HL-60 (cell line): ENCODE measurements at regions not wholly inside any gene's neighbourhood (a gene's known extent, or its start where the extent isn't known, plus 50 kb on each side); places are given as distances from the start of the nearest gene placed in this dataset.

ENCODE experiments used
- DNase-seq, 2 experiments: peaks; one replicate each; pipeline ENCODE4 v3.0.0-alpha.2; 2010 to 2020; ENCODE audit warnings: low read depth in 1 of 2, low spot score in 1 of 2
- H3K27ac ChIP-seq: fragments of 250-450 bp; sonication (Bioruptor Pico); replicated peaks from 2 replicates; pipeline ENCODE4 v1.5.1; 2020; ENCODE audit warnings: mild to moderate bottlenecking, moderate library complexity
- H3K27me3 ChIP-seq: fragments of 250-450 bp; sonication (Bioruptor Pico); 2 replicates; pipeline ENCODE4 v1.5.1; 2021; ENCODE audit warnings: mild to moderate bottlenecking, moderate library complexity; ENCODE audit not compliant: insufficient read depth, poor library complexity, severe bottlenecking
- H3K4me3 ChIP-seq: replicated peaks from 2 replicates; pipeline ENCODE4 v1.5.1; 2011; ENCODE audit warnings: mild to moderate bottlenecking, control low read depth, low read length; ENCODE audit not compliant: insufficient read depth
- GABPA ChIP-seq: IDR thresholded peaks from 2 replicates; pipeline ENCODE4 v1.6.1; 2012; ENCODE audit warnings: low read depth
- POLR2AphosphoS5 ChIP-seq: IDR thresholded peaks from 2 replicates; pipeline ENCODE4 v1.6.1; 2012; ENCODE audit warnings: low read depth
- SPI1 ChIP-seq: IDR thresholded peaks from 2 replicates; pipeline ENCODE4 v1.6.1; 2012; ENCODE audit warnings: low read depth, mild to moderate bottlenecking, borderline replicate concordance
- TF ChIP-seq, protein P1 (sequence below): IDR thresholded peaks from one replicate; pipeline ENCODE4 v1.5.1; 2011; ENCODE audit warnings: low read length, control low read depth, inconsistent platforms; ENCODE audit not compliant: insufficient read depth
- TF ChIP-seq, protein P2 (sequence below): IDR thresholded peaks from 2 replicates; pipeline ENCODE4 v1.6.1; 2012; ENCODE audit warnings: low read depth; ENCODE audit not compliant: insufficient replicate concordance

DNA sequence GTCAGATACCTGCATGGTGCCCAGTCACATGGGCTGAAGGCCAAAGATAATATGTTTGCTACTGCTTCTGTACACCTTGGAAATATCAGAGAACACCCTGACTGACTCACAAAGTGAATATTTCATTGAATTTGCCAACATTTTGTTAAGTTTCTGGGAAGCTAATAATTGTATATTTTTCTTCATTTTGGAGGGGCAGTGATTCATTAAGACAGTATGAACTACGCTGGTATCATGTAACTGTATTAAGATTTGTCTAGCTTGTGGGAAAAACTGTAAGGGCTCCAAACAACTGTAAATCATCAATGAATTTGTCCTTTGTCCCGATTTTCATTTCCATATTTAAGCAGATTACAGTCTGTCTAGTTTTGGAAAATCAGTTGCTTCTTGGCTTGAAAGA, 102.3 kb upstream of the CCN2 start:
- TF ChIP-seq SPI1, result no peak
- TF ChIP-seq POLR2AphosphoS5, result no peak
- TF ChIP-seq, protein P1, sequence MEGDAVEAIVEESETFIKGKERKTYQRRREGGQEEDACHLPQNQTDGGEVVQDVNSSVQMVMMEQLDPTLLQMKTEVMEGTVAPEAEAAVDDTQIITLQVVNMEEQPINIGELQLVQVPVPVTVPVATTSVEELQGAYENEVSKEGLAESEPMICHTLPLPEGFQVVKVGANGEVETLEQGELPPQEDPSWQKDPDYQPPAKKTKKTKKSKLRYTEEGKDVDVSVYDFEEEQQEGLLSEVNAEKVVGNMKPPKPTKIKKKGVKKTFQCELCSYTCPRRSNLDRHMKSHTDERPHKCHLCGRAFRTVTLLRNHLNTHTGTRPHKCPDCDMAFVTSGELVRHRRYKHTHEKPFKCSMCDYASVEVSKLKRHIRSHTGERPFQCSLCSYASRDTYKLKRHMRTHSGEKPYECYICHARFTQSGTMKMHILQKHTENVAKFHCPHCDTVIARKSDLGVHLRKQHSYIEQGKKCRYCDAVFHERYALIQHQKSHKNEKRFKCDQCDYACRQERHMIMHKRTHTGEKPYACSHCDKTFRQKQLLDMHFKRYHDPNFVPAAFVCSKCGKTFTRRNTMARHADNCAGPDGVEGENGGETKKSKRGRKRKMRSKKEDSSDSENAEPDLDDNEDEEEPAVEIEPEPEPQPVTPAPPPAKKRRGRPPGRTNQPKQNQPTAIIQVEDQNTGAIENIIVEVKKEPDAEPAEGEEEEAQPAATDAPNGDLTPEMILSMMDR, result no peak
- TF ChIP-seq, protein P2, sequence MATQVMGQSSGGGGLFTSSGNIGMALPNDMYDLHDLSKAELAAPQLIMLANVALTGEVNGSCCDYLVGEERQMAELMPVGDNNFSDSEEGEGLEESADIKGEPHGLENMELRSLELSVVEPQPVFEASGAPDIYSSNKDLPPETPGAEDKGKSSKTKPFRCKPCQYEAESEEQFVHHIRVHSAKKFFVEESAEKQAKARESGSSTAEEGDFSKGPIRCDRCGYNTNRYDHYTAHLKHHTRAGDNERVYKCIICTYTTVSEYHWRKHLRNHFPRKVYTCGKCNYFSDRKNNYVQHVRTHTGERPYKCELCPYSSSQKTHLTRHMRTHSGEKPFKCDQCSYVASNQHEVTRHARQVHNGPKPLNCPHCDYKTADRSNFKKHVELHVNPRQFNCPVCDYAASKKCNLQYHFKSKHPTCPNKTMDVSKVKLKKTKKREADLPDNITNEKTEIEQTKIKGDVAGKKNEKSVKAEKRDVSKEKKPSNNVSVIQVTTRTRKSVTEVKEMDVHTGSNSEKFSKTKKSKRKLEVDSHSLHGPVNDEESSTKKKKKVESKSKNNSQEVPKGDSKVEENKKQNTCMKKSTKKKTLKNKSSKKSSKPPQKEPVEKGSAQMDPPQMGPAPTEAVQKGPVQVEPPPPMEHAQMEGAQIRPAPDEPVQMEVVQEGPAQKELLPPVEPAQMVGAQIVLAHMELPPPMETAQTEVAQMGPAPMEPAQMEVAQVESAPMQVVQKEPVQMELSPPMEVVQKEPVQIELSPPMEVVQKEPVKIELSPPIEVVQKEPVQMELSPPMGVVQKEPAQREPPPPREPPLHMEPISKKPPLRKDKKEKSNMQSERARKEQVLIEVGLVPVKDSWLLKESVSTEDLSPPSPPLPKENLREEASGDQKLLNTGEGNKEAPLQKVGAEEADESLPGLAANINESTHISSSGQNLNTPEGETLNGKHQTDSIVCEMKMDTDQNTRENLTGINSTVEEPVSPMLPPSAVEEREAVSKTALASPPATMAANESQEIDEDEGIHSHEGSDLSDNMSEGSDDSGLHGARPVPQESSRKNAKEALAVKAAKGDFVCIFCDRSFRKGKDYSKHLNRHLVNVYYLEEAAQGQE, result no peak
- TF ChIP-seq GABPA, result no peak
- DNase-seq, result no peak
- H3K27me3 ChIP-seq, result no peaks in the 10 kb centered on the region
- no peak overlapping the region for H3K27ac ChIP-seq
- no peak overlapping the region for H3K4me3 ChIP-seq

DNA sequence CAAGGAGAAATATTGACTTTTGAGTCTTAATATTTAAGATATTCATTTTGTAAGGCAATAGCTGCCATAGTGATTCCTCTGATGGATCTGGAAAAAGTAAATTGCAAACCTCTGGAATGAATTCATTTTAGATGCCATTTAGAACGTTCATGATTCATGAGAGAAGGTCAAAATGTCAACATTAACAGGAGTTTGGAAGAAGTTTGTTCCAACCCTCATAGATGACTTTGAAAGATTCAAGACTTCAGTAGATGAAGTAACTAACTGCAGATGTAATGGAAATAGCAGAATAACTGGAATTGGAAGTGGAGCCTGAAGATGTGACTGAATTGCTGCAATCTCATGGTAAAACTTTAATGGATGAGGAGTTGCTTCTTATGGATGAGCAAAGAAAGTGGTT, 100.9 kb upstream of the CCN2 start:
- TF ChIP-seq, protein P2, result no peak
- TF ChIP-seq SPI1 (no peak), GABPA (no peak), POLR2AphosphoS5 (no peak)
- TF ChIP-seq, protein P1, result no peak
- no peak overlapping the region for H3K27ac ChIP-seq

DNA sequence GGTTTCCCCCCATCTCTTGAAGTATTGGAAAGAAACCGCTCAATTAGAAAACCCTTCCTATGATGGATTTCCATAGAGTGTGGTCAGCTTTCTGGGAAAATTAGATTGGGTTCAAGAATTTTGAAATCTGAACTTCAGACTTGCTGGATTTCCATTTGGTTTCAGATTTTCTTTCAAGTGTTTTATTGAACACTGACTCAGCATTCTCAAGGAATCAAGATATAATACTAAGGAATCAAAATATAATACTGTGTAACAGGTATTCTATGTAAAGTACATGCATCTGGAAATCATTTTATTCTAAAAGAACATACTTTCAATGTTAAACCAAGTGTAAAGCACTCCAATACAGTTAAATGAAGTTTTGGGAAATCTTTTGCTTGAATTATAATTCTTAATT, 94.7 kb upstream of the CCN2 start:
- Histone ChIP-seq H3K4me3 (no peak overlapping the region), H3K27ac (no peak overlapping the region), H3K27me3 (no peaks in the 10 kb centered on the region)
- TF ChIP-seq GABPA (no peak), POLR2AphosphoS5 (no peak), SPI1 (no peak)
- TF ChIP-seq, protein P1, result no peak
- TF ChIP-seq, protein P2, result no peak
- no peak for DNase-seq

More for the DNA sequence above, 100.9 kb upstream of the CCN2 start:
- Histone ChIP-seq H3K27me3 (no peaks in the 10 kb centered on the region), H3K4me3 (no peak overlapping the region)
- DNase-seq, result no peak
